Glutamatergic neuron (in vitro differentiated cells): ENCODE measurements at regions not wholly inside any gene's neighbourhood (a gene's known extent, or its start where the extent isn't known, plus 50 kb on each side); places are given as distances from the start of the nearest gene placed in this dataset.
A peak's percentile ranks its signal among the peaks of the same experiment; 100 is the strongest.
"Not testable (repeated sequence)": the region's sequence is repeated elsewhere in the genome, so short reads cannot be mapped to it uniquely, and the experiment has no call there.

Experiments
- DNase-seq: peaks from one replicate; pipeline ENCODE4 v3.0.0; 2022
- H3K27ac Mint-ChIP-seq: one replicate; pipeline ENCODE4 v1.8.0; 2020; ENCODE audit warnings: mild to moderate bottlenecking, mixed read lengths, inconsistent platforms; ENCODE audit not compliant: unreplicated experiment
- H3K27me3 Mint-ChIP-seq: one replicate; pipeline ENCODE4 v1.8.0; 2020; ENCODE audit warnings: mild to moderate bottlenecking, moderate library complexity, mixed read lengths, inconsistent platforms; ENCODE audit not compliant: unreplicated experiment
- H3K36me3 Mint-ChIP-seq: one replicate; pipeline ENCODE4 v1.8.0; 2020; ENCODE audit warnings: mild to moderate bottlenecking, mixed read lengths, inconsistent platforms; ENCODE audit not compliant: unreplicated experiment
- H3K4me1 Mint-ChIP-seq: one replicate; pipeline ENCODE4 v1.8.0; 2020; ENCODE audit warnings: mild to moderate bottlenecking, low read depth, mixed read lengths, inconsistent platforms; ENCODE audit not compliant: unreplicated experiment
- H3K4me3 Mint-ChIP-seq: one replicate; pipeline ENCODE4 v1.8.0; 2020; ENCODE audit warnings: mild to moderate bottlenecking, mixed read lengths, inconsistent platforms; ENCODE audit not compliant: unreplicated experiment
- H3K9me3 Mint-ChIP-seq: one replicate; pipeline ENCODE4 v1.8.0; 2020; ENCODE audit warnings: mild to moderate bottlenecking, moderate library complexity, mixed read lengths, inconsistent platforms; ENCODE audit not compliant: unreplicated experiment
- CTCF ChIP-seq: fragments of 200-600 bp; sonication (generic); IDR thresholded peaks from one replicate; pipeline ENCODE4 v1.5.0; 2021; ENCODE audit not compliant: partially characterized antibody, unreplicated experiment

- no peaks in the 10 kb centered on the region for H3K9me3 Mint-ChIP-seq
- H3K4me1 Mint-ChIP-seq = peaks cover 6% of the 10 kb centered on the region
Measured at GRCh38 chr5:40112875-40113274, 566.8 kb upstream of the PTGER4 start.

GRCh38 chr5:40111036-40111435, 568.7 kb upstream of the PTGER4 start:
- not testable (repeated sequence) for H3K4me3 Mint-ChIP-seq, H3K27ac Mint-ChIP-seq, H3K36me3 Mint-ChIP-seq, H3K27me3 Mint-ChIP-seq, DNase-seq, H3K9me3 Mint-ChIP-seq
- peaks cover 12% of the 10 kb centered on the region for H3K4me1 Mint-ChIP-seq

More at GRCh38 chr5:40112875-40113274, 566.8 kb upstream of the PTGER4 start:
- Mint-ChIP-seq H3K27me3 (peaks cover 2% of the 10 kb centered on the region), H3K36me3 (peaks cover 5% of the 10 kb centered on the region), H3K27ac (peak overlapping the region; percentile 56), H3K4me3 (no peak overlapping the region)
- peak; percentile 20 for DNase-seq
- no peak for TF ChIP-seq CTCF

- H3K27ac Mint-ChIP-seq, H3K4me1 Mint-ChIP-seq, H3K27me3 Mint-ChIP-seq, H3K4me3 Mint-ChIP-seq, DNase-seq, H3K9me3 Mint-ChIP-seq: not testable (repeated sequence)
- H3K36me3 Mint-ChIP-seq = peaks cover 13% of the 10 kb centered on the region
Measured at GRCh38 chr5:40108764-40109390, 570.8 kb upstream of the PTGER4 start.

- DNase-seq, H3K27me3 Mint-ChIP-seq, H3K9me3 Mint-ChIP-seq, H3K27ac Mint-ChIP-seq, H3K4me3 Mint-ChIP-seq, H3K4me1 Mint-ChIP-seq: not testable (repeated sequence)
- H3K36me3 Mint-ChIP-seq = peaks cover 16% of the 10 kb centered on the region
Measured at GRCh38 chr5:40107786-40108185, 571.9 kb upstream of the PTGER4 start.

- Mint-ChIP-seq H3K4me3 (no peak overlapping the region), H3K27ac (no peak overlapping the region), H3K36me3 (peaks cover 16% of the 10 kb centered on the region), H3K9me3 (peaks cover 3% of the 10 kb centered on the region), H3K27me3 (peaks cover 2% of the 10 kb centered on the region), H3K4me1 (peaks cover 6% of the 10 kb centered on the region)
- no peak for DNase-seq
- TF ChIP-seq CTCF = no peak
Measured at GRCh38 chr5:40106847-40107246, 572.9 kb upstream of the PTGER4 start.

GRCh38 chr5:40098313-40098712, 581.4 kb upstream of the PTGER4 start:
- no peak for DNase-seq
- Mint-ChIP-seq H3K4me3 (no peak overlapping the region), H3K27ac (no peak overlapping the region), H3K36me3 (peaks cover under 1% of the 10 kb centered on the region), H3K4me1 (no peaks in the 10 kb centered on the region), H3K9me3 (no peaks in the 10 kb centered on the region), H3K27me3 (no peaks in the 10 kb centered on the region)
- TF ChIP-seq CTCF = no peak
